NB4 (cell line): ENCODE measurements at regions not wholly inside any gene's neighbourhood (a gene's known extent, or its start where the extent isn't known, plus 50 kb on each side); places are given as distances from the start of the nearest gene placed in this dataset.

ENCODE experiments used
- POLR2A ChIP-seq: IDR thresholded peaks from 2 replicates; pipeline ENCODE4 v1.6.1; 2011; ENCODE audit warnings: mild to moderate bottlenecking; ENCODE audit not compliant: insufficient read length; ENCODE audit errors: extremely low read depth
- TF ChIP-seq, protein P1 (sequence below): IDR thresholded peaks from one replicate; pipeline ENCODE4 v1.5.1; 2012; ENCODE audit warnings: low read depth, low read length
- TF ChIP-seq, protein P2 (sequence below): IDR thresholded peaks from 2 replicates; pipeline ENCODE4 v1.6.1; 2011; ENCODE audit warnings: low read depth, low read length

DNA sequence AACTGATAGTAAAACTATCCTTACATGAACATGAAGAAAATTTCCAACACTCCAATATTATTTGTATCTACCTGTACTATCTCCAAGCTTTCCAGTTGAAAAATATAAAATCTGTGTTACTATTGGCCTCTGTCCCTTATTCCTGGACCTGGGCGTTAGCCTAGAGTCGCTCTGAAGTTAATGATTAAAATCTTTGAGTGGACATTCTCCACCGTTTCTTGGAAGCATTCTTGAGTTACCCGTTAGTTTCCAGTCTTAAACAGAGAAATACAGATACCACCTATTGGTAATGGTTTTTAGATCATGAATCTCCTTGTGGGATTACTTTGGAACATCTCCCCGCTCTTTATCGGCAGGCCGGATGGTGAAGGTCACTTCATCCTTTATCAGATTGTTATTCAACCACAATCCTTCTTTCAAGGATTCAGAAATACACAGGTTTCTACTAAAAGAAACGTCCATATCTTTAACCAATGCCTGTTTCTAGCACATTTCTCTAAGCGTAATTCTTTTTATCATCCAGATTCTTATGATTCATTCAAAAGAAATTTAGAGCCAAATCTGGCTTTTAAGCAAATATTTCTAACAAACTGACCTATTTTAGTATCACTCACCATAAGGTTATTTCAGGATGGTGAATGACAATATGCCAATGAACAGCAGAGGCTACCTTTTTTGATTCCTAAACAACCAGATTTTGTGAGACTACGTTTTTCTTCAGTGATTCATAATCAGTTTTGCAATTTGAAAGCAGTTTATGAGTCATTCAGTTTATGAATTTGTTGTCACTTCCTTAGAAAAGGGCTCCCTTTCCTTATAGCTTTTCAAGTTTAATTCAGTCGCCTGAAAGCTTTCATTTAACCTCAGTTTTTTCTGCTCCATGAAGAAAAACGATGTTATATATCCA is 70.2 kb upstream of the ERRFI1 start:
- TF ChIP-seq, protein P1, sequence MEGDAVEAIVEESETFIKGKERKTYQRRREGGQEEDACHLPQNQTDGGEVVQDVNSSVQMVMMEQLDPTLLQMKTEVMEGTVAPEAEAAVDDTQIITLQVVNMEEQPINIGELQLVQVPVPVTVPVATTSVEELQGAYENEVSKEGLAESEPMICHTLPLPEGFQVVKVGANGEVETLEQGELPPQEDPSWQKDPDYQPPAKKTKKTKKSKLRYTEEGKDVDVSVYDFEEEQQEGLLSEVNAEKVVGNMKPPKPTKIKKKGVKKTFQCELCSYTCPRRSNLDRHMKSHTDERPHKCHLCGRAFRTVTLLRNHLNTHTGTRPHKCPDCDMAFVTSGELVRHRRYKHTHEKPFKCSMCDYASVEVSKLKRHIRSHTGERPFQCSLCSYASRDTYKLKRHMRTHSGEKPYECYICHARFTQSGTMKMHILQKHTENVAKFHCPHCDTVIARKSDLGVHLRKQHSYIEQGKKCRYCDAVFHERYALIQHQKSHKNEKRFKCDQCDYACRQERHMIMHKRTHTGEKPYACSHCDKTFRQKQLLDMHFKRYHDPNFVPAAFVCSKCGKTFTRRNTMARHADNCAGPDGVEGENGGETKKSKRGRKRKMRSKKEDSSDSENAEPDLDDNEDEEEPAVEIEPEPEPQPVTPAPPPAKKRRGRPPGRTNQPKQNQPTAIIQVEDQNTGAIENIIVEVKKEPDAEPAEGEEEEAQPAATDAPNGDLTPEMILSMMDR = no peak
- TF ChIP-seq POLR2A = no peak
- TF ChIP-seq, protein P2, sequence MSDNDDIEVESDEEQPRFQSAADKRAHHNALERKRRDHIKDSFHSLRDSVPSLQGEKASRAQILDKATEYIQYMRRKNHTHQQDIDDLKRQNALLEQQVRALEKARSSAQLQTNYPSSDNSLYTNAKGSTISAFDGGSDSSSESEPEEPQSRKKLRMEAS = no peak
